Retinal pigment epithelial cell (primary cell): ENCODE measurements at regions not wholly inside any gene's neighbourhood (a gene's known extent, or its start where the extent isn't known, plus 50 kb on each side); places are given as distances from the start of the nearest gene placed in this dataset.
"Not testable (repeated sequence)": the region's sequence is repeated elsewhere in the genome, so short reads cannot be mapped to it uniquely, and the experiment has no call there.

Experiments used
- DNase-seq: peaks from one replicate; pipeline ENCODE4 v3.0.0-alpha.2; 2010; ENCODE audit warnings: low read depth
- H3K4me3 ChIP-seq: 2 replicates; pipeline ENCODE4 v1.5.1; 2011; ENCODE audit warnings: mild to moderate bottlenecking, low read length, control low read depth, moderate library complexity
- CTCF ChIP-seq: conservative IDR thresholded peaks from 2 replicates; pipeline ENCODE4 v1.5.1; 2011; ENCODE audit warnings: low read depth, low read length, control low read depth, inconsistent platforms

- H3K4me3 ChIP-seq, result no peak overlapping the region
- no peak for TF ChIP-seq CTCF
Observed at GRCh38 chr3:81816473-81817250, 55.2 kb upstream of the GBE1 start.

GRCh38 chr3:81812098-81812497, 50.7 kb upstream of the GBE1 start:
- not testable (repeated sequence) for DNase-seq

More at GRCh38 chr3:81816473-81817250, 55.2 kb upstream of the GBE1 start:
- peak; percentile 14 for DNase-seq

More at GRCh38 chr3:81812098-81812497, 50.7 kb upstream of the GBE1 start:
- not testable (repeated sequence) for H3K4me3 ChIP-seq
